ENCODE measurements at regions not wholly inside any gene's neighbourhood (a gene's known extent, or its start where the extent isn't known, plus 50 kb on each side); places are given as distances from the start of the nearest gene placed in this dataset.

GRCh38 chr6:92806254-92806653 lies 613.1 kb downstream of the EPHA7 start:
- DNase-seq = no peak

DNA sequence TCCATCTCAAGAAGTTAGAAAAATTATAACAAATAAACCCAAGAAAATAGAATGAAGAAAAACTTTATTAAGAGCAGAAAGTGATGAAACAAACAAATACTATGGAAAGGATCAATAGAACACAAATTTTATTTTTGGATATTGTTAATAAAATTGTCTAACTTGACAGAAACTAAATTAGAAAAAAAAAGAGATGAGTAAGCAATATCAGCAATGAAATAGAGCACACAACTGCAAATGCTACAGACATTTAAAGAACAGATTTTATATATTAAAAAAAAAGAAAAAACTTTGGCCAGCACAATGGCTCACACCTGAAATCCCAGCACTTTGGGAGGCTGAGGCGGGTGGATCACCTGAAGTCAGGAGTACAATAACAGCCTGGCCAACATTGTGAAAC lies 628.0 kb downstream of the EPHA7 start:
- DNase-seq = no peak

GRCh38 chr6:92790381-92790780 lies 629.0 kb downstream of the EPHA7 start:
- DNase-seq = no peak

- DNase-seq = no peak
Observed at GRCh38 chr6:92784235-92784634, 635.1 kb downstream of the EPHA7 start.

- peak; percentile 6 for DNase-seq
Observed at GRCh38 chr6:92779746-92780145, 639.6 kb downstream of the EPHA7 start.

GRCh38 chr6:92777146-92777740 lies 642.1 kb downstream of the EPHA7 start:
- DNase-seq = no peak

GRCh38 chr6:92770540-92770939 lies 648.8 kb downstream of the EPHA7 start:
- no peak for DNase-seq

DNA sequence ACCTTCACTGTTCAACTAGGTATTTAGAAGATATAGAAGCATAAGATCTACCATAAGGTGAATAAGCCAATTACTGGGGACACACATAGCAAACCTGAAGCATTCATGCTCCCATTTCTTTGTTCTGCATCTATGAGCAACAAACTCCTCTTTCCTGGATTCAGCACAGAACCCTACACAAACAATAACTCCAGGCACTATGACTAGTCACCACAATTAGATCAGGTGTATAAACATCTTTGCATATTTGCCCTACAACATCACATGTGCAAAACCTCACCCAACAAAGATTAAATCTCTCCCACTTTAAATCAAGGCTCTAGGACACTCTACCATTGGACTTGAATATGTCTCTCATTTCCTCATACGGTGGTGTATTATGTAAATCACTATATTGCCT lies 652.3 kb downstream of the EPHA7 start:
- no peak for DNase-seq

GRCh38 chr6:92763680-92764079 lies 655.7 kb downstream of the EPHA7 start:
- DNase-seq = no peak

- DNase-seq = no peak
Observed at GRCh38 chr6:92763274-92763584, 656.1 kb downstream of the EPHA7 start.

DNA sequence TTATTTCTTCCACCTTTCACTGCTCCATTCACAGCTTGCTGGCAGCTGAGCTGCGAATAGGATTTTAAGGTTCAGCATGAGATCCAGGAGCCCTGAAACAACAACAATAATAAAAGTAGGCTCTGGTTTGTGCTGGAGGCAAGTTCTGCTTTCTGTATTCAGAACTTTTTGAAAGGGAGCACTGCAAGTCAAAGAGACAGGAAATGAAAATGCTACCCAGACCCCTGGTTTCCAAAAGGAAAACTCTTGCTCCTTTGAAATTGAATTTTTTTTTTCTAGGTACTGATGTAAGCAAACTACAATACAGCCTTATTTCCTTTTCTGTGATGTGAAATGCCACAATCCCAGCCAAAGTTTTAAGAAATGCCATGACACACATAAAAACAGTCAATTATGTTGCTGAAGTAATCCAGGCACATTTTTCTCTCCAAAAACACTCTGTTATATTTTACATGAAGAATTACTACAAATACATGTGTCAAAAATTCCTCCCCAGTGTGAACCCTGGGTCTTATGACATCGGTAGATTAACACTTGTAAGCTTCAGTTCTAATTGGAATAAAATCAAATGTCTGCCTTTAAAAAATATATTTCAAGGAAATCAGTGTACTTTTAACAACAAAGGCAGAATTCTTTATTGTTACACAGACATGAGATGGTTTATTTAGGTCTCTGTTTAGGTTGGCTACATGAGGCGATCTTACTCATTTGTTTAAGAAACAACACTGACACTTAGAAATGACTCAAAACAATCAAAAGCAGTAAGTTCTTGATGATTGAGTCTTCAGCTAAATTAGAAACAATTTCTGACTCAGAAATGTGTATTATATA lies 656.7 kb downstream of the EPHA7 start:
- no peak for DNase-seq

GRCh38 chr6:92759178-92759577 lies 660.2 kb downstream of the EPHA7 start:
- no peak for DNase-seq

GRCh38 chr6:92757925-92758324 lies 661.4 kb downstream of the EPHA7 start:
- DNase-seq = no peak

DNA sequence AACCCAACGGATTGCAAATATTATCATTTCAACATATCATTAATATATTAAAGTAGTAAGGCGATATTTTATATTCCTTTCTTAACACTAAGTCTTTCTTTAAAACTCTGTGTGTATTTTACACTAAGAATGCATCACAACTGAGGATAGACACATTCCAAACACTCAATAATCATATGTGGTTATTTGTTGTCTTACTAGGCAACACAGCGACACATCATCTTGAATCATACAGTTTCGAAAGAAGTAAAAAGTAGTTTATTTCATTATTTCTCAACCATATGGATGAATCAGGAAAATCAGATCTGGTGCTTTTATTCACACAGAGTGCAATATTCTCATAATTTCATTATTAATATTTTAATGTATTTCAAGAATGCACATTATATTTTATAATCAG lies 662.4 kb downstream of the EPHA7 start:
- no peak for DNase-seq

GRCh38 chr6:92753956-92754355 lies 665.4 kb downstream of the EPHA7 start:
- no peak for DNase-seq

DNA sequence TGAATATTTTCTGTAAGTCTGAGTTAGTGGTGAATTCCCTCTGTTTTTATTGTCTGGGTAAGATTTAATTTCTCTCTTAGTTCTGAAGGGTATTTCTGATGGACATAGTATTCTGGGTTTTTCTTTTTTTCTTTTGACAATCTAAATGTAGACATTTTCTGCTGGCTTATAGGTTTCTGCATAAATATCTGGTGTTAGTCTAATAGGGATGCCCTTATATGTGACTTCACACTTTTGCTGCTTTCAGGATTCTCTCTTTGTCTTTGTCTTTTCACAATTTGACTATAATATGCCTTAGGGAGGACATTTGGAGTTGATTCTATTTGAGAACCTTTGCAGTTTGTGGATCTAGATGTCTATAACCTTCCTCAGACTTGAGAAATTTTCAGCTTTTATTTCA lies 667.2 kb downstream of the EPHA7 start:
- DNase-seq = no peak

GRCh38 chr6:92748131-92748530 lies 671.2 kb downstream of the EPHA7 start:
- DNase-seq = no peak

GRCh38 chr6:92737983-92738382 lies 681.4 kb downstream of the EPHA7 start:
- DNase-seq = no peak

- no peak for DNase-seq
Observed at GRCh38 chr6:92723390-92723931, 695.9 kb downstream of the EPHA7 start.

DNA sequence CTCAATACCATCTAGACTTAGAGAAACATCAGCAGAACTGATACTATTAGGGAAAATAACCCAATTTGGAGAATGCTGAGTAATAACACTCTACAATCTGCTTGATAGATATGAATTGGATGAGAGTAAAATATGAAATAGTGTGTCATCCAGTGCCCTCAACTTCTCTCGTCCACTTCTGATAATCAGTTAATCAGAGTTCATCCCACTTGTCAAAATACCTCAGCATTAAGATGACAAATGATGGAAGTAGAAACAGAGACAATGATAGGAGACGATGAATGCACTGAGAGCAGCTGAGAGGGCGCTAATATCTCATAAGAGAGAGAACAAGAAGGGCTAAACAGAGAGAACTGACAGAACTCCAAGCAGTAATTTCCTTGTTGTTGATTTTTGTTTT lies 699.6 kb downstream of the EPHA7 start:
- DNase-seq = no peak

- no peak for DNase-seq
Observed at GRCh38 chr6:92716638-92717037, 702.7 kb downstream of the EPHA7 start.

DNA sequence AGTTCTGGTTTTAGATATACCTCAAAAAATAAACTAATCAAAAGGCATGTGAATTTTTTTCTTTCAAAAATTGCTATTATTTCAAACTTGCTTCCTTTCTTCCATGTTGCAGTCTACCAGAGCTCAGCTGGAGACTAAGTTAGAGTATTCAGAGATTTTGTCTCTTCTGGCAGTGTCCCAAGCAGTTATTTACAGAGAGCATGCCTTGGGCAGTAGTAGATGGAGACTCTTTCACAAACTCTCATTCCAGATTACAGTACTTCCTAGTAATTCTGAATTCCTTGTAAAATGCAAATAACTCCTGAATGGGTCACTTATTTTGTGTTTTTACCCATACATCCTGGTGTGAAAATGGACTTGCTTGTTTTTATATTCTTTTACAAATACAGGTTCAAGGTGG lies 703.4 kb downstream of the EPHA7 start:
- no peak for DNase-seq

GRCh38 chr6:92714346-92714745 lies 705.0 kb downstream of the EPHA7 start:
- no peak for DNase-seq

GRCh38 chr6:92710048-92710447 lies 709.3 kb downstream of the EPHA7 start:
- no peak for DNase-seq

GRCh38 chr6:92708945-92709344 lies 710.4 kb downstream of the EPHA7 start:
- no peak for DNase-seq
